ENCODE measurements at regions not wholly inside any gene's neighbourhood (a gene's known extent, or its start where the extent isn't known, plus 50 kb on each side); places are given as distances from the start of the nearest gene placed in this dataset.

DNA sequence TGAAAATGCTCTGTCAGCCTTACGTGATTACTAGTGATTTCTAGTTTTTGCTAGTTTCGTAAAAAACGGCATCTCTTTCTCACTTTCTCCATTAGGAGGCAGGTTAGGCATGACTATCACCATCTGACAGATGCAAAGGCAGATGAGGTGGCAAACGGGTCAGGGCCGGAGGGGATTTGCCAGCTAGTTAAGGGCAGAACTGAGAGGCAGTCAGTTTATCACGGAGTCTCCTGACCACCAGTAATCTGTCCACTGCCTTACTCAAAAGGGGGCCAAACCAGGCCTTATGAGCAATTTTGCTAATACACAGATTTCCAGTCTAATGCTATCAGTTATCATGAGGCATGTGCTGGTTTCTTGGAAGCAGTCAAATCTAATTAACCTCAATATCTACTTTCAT lies 159.3 kb downstream of the TSEN15 start:
- no peak for DNase-seq (ENCODE audit: low spot score)
- Histone ChIP-seq H3K27ac (no peak overlapping the region), H3K36me3 (no peaks in the 10 kb centered on the region), H3K4me1 (replicated peaks) (no peaks in the 10 kb centered on the region), H3K9me3 (no peaks in the 10 kb centered on the region), H3K4me3 (no peak overlapping the region), H3K27me3 (replicated peaks; ENCODE audit: insufficient read depth) (no peaks in the 10 kb centered on the region)
- 81% methylated on average over 6 of the region's 6 CpGs for WGBS
- intact Hi-C loops (cut with DNase I), result no loop called here
- TF ChIP-seq, protein P1, sequence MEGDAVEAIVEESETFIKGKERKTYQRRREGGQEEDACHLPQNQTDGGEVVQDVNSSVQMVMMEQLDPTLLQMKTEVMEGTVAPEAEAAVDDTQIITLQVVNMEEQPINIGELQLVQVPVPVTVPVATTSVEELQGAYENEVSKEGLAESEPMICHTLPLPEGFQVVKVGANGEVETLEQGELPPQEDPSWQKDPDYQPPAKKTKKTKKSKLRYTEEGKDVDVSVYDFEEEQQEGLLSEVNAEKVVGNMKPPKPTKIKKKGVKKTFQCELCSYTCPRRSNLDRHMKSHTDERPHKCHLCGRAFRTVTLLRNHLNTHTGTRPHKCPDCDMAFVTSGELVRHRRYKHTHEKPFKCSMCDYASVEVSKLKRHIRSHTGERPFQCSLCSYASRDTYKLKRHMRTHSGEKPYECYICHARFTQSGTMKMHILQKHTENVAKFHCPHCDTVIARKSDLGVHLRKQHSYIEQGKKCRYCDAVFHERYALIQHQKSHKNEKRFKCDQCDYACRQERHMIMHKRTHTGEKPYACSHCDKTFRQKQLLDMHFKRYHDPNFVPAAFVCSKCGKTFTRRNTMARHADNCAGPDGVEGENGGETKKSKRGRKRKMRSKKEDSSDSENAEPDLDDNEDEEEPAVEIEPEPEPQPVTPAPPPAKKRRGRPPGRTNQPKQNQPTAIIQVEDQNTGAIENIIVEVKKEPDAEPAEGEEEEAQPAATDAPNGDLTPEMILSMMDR (IDR thresholded peaks at IDR 0.05), result no peak
- TF ChIP-seq POLR2A (IDR thresholded peaks at IDR 0.05) (no peak), POLR2AphosphoS5 (IDR thresholded peaks at IDR 0.05) (no peak)

DNA sequence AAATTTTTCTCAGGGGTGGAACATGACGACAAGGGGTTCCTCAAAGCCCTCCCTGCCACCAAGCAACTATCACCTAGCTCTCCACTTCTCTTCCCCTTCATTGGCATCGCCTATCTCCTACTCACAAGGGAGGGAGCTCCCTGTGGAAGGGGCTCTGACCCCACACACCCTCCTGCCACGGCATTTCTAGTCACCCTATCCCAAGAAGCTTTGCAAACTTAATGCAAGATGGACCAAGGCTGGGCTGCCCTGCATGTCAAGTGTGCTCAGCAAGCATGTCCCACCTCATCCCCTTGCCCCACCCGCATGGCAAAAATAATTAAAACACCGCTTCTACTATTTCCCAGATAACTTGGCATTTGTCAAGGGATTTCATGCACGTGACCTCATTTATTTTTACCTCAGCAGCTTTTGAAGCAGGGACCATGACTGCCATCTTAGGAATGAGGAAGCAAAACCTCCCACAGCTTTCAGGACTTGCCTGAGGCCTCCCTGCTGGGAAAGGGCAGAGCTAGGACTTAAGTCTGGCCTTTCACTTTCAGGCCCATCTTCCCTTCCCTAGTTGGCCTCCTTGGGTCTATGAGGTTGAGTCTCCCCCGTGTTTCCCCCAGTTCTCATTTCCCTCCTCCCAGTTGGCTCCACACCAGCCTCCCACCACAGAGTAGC lies 161.3 kb downstream of the TSEN15 start:
- H3K4me3 ChIP-seq, result no peak overlapping the region
- intact Hi-C loops (cut with DNase I), result no loop called here
- H3K27me3 ChIP-seq (replicated peaks; ENCODE audit: insufficient read depth), result no peaks in the 10 kb centered on the region
- 61% methylated on average over 7 of the region's 7 CpGs for WGBS
- H3K36me3 ChIP-seq, result no peaks in the 10 kb centered on the region
- no peaks in the 10 kb centered on the region for H3K4me1 ChIP-seq (replicated peaks)
- no peak for DNase-seq (ENCODE audit: low spot score)
- no peaks in the 10 kb centered on the region for H3K9me3 ChIP-seq
- TF ChIP-seq POLR2AphosphoS5 (IDR thresholded peaks at IDR 0.05) (peak; percentile 22), POLR2A (IDR thresholded peaks at IDR 0.05) (no peak)
- TF ChIP-seq, protein P1 (IDR thresholded peaks at IDR 0.05), result no peak
- no peak overlapping the region for H3K27ac ChIP-seq

DNA sequence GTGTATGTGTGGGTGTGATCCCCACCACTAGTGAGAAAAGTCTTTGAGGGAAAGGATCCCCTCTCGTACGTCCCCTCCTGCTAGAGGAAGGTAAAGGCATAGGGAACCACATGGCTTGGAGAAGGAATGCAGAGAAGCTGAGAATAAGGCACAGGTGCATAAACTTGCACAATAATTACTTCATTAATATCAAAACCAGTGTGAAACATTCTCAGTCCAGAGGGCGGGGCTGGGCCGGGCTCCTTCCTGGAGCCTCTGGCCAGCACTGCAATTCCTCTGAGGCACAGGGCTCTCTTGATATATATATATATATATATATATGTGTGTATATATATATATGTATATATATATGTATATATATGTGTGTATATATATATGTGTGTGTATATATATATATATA lies 162.6 kb downstream of the TSEN15 start:
- H3K4me3 ChIP-seq, result no peak overlapping the region
- H3K27ac ChIP-seq, result no peak overlapping the region
- H3K36me3 ChIP-seq, result no peaks in the 10 kb centered on the region
- H3K9me3 ChIP-seq, result no peaks in the 10 kb centered on the region
- TF ChIP-seq, protein P1 (IDR thresholded peaks at IDR 0.05), result no peak
- TF ChIP-seq POLR2A (IDR thresholded peaks at IDR 0.05), result no peak
- no peak for TF ChIP-seq POLR2AphosphoS5 (IDR thresholded peaks at IDR 0.05)
- intact Hi-C loops (cut with DNase I), result no loop called here
- DNase-seq (ENCODE audit: low spot score), result no peak
- H3K27me3 ChIP-seq (replicated peaks; ENCODE audit: insufficient read depth), result no peaks in the 10 kb centered on the region
- H3K4me1 ChIP-seq (replicated peaks), result no peaks in the 10 kb centered on the region
- whole genome bisulfite sequencing, result 84% methylated on average over 4 of the region's 4 CpGs

DNA sequence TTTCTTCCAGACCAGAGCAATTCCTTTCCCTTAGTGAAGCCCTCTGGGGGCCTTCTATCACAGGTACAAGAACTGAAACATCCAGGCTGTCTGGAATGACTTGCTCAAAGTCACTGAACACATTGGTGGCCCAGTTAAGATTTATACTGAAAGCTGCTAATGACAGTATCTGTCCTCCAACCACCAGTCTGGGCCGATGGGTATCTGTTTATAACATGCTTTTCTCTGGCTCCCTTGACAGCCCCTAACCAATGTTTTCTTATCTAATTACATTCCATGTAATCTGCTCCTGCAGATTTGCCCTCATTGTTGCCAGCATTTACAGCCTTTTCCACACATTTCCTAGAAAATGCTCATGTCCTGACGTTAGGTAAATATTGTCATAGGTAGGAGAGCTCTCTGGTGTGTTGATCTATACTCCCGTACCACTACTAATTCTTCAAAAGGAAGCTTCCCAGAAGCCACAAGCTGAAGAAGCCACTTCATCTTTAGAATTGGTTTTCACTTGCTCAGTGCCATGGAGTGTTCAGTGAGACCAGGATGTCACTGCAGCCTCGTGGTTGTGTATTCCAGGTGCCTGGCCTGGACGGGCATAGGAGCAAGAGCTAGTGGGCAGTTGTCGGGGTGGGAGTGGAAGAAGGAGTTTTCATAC lies 163.9 kb downstream of the TSEN15 start:
- no peak for DNase-seq (ENCODE audit: low spot score)
- H3K36me3 ChIP-seq, result no peaks in the 10 kb centered on the region
- no peaks in the 10 kb centered on the region for H3K27me3 ChIP-seq (replicated peaks; ENCODE audit: insufficient read depth)
- H3K4me3 ChIP-seq, result no peak overlapping the region
- intact Hi-C loops (cut with DNase I), result no loop called here
- no peak overlapping the region for H3K27ac ChIP-seq
- TF ChIP-seq POLR2AphosphoS5 (IDR thresholded peaks at IDR 0.05), result no peak
- TF ChIP-seq, protein P1 (IDR thresholded peaks at IDR 0.05), result no peak
- no peak for TF ChIP-seq POLR2A (IDR thresholded peaks at IDR 0.05)
- WGBS, result 75% methylated on average over 6 of the region's 6 CpGs
- H3K4me1 ChIP-seq (replicated peaks), result no peaks in the 10 kb centered on the region
- no peaks in the 10 kb centered on the region for H3K9me3 ChIP-seq

All from prostate gland (tissue), 2 donors.